ENCODE measurements at regions not wholly inside any gene's neighbourhood (a gene's known extent, or its start where the extent isn't known, plus 50 kb on each side); places are given as distances from the start of the nearest gene placed in this dataset.

DNA sequence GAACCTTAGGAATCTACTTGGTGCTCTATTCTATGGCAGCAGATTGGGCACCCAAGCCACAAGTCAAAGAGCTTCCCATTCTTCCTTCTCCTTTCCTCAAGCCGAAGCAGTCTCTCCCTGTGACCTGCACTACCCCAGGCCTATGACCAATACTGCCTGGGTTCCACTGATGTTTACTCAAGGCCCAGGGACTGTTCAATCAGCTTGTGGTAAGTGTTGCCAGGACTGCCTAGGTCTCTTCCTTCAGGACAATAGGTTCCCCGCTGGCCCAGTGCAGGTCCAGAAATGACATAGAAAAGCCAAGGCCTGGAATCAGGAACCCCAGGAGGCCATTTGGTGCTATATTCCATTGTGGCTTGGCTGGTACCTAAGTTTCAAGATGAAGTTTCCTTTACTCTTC lies 397.9 kb downstream of the ZIC4 start:
- no peak overlapping the region for H3K27ac Mint-ChIP-seq
- no peaks in the 10 kb centered on the region for H3K4me1 Mint-ChIP-seq
- no peak overlapping the region for H3K4me3 Mint-ChIP-seq
- H3K36me3 Mint-ChIP-seq (ENCODE audit: low read depth): no peaks in the 10 kb centered on the region
- H3K9me3 Mint-ChIP-seq: no peaks in the 10 kb centered on the region
- no peak for DNase-seq
- H3K27me3 Mint-ChIP-seq (ENCODE audit: low read depth, poor library complexity): no peaks in the 10 kb centered on the region
- TF ChIP-seq, protein P1, sequence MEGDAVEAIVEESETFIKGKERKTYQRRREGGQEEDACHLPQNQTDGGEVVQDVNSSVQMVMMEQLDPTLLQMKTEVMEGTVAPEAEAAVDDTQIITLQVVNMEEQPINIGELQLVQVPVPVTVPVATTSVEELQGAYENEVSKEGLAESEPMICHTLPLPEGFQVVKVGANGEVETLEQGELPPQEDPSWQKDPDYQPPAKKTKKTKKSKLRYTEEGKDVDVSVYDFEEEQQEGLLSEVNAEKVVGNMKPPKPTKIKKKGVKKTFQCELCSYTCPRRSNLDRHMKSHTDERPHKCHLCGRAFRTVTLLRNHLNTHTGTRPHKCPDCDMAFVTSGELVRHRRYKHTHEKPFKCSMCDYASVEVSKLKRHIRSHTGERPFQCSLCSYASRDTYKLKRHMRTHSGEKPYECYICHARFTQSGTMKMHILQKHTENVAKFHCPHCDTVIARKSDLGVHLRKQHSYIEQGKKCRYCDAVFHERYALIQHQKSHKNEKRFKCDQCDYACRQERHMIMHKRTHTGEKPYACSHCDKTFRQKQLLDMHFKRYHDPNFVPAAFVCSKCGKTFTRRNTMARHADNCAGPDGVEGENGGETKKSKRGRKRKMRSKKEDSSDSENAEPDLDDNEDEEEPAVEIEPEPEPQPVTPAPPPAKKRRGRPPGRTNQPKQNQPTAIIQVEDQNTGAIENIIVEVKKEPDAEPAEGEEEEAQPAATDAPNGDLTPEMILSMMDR (IDR thresholded peaks at IDR 0.05): no peak

DNA sequence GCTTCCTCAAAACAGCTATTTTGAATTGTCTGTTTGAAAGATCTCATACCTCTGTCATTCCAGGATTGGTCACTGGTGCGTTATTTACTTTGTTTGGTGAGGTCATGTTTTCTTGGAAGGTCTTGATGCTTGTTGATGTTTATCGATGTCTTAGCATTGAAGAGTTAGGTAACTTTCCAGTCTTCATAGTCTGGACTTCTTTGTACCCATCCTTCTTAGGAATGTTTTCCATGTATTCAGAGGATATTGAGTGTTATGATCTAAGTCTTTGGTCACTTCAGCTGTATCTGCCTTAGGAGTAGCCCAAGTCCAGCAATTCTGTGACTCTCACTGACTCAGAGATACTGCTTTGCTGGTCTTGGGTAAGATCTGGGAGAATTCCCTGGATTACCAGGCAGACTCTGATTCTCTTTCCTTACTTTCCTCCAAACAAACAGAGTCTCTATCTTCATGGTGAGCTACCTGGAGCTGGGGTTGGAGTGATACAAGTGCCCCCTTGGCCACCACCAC lies 398.6 kb downstream of the ZIC4 start:
- Mint-ChIP-seq H3K9me3 (no peaks in the 10 kb centered on the region), H3K4me1 (no peaks in the 10 kb centered on the region), H3K27ac (no peak overlapping the region), H3K27me3 (ENCODE audit: low read depth, poor library complexity) (no peaks in the 10 kb centered on the region), H3K4me3 (no peak overlapping the region), H3K36me3 (ENCODE audit: low read depth) (no peaks in the 10 kb centered on the region)
- DNase-seq: no peak
- TF ChIP-seq, protein P1 (IDR thresholded peaks at IDR 0.05): no peak

DNA sequence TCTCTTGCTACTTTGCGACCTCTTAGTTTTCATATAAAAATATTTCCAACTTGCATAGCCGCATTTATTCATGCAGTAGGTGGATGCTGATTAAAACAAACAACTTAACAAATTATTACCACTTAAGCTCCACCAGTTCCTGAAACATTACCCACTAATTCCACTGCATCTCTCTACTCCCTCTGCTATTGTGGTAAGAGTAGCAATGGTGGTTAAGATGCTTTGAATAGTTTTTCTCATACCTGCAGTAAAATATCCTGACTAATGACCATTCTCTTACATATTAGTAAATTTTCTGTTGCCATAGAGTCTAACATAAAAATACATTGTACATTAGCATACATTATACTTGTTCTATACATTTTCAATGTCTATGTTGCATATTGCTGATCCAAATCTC lies 397.6 kb upstream of the PLSCR5 start:
- H3K27ac Mint-ChIP-seq: no peak overlapping the region
- no peak for DNase-seq
- no peaks in the 10 kb centered on the region for H3K27me3 Mint-ChIP-seq (ENCODE audit: low read depth, poor library complexity)
- H3K4me1 Mint-ChIP-seq: no peaks in the 10 kb centered on the region
- H3K9me3 Mint-ChIP-seq: no peaks in the 10 kb centered on the region
- no peaks in the 10 kb centered on the region for H3K36me3 Mint-ChIP-seq (ENCODE audit: low read depth)
- no peak overlapping the region for H3K4me3 Mint-ChIP-seq
- TF ChIP-seq, protein P1 (IDR thresholded peaks at IDR 0.05): no peak

DNA sequence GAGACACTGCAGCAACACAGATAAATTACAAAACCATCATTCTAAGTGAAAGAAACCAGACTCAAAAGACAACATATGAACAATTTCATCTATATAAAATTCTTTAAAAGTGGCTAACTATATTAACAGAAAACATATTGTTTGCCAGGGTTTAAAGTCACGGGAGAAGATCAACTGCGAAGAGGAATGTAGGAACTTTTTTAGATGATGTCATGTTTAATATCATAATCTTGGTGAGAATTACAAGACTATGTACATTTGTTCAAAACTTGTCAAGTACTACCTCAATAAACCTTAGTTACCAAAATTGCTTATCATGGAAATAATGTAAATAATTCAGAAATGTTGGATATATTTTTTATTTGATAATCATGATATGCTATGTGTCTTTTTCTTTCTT lies 395.1 kb upstream of the PLSCR5 start:
- no peaks in the 10 kb centered on the region for H3K4me1 Mint-ChIP-seq
- no peak overlapping the region for H3K27ac Mint-ChIP-seq
- no peaks in the 10 kb centered on the region for H3K9me3 Mint-ChIP-seq
- H3K36me3 Mint-ChIP-seq (ENCODE audit: low read depth): no peaks in the 10 kb centered on the region
- no peak overlapping the region for H3K4me3 Mint-ChIP-seq
- TF ChIP-seq, protein P1 (IDR thresholded peaks at IDR 0.05): no peak
- no peaks in the 10 kb centered on the region for H3K27me3 Mint-ChIP-seq (ENCODE audit: low read depth, poor library complexity)
- no peak for DNase-seq

DNA sequence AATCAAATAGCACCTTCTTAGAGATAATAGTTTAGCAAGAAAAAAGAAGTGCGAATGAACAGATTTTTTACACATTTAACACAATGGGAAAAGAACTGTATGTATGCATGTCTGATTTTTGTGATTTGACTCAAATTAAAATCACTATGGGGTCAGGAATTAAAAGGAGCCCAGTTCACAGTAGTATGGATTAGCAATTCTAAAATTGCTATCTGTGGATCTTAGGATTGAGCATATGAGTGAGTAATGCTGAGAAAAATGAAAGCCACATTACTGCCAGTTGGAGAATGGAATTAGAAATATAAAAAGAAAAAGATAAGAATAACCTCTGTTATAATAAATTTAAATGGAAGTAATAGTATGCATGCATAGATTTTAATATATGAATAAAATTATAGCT lies 386.8 kb upstream of the PLSCR5 start:
- Mint-ChIP-seq H3K36me3 (ENCODE audit: low read depth) (no peaks in the 10 kb centered on the region), H3K27ac (no peak overlapping the region), H3K9me3 (no peaks in the 10 kb centered on the region), H3K4me1 (no peaks in the 10 kb centered on the region), H3K27me3 (ENCODE audit: low read depth, poor library complexity) (no peaks in the 10 kb centered on the region), H3K4me3 (no peak overlapping the region)
- DNase-seq: no peak
- TF ChIP-seq, protein P1 (IDR thresholded peaks at IDR 0.05): no peak

- Mint-ChIP-seq H3K27me3 (ENCODE audit: low read depth, poor library complexity) (no peaks in the 10 kb centered on the region), H3K36me3 (ENCODE audit: low read depth) (no peaks in the 10 kb centered on the region), H3K4me3 (no peak overlapping the region), H3K9me3 (no peaks in the 10 kb centered on the region), H3K4me1 (no peaks in the 10 kb centered on the region), H3K27ac (no peak overlapping the region)
- DNase-seq: no peak
- TF ChIP-seq, protein P1 (IDR thresholded peaks at IDR 0.05): no peak
Measured at GRCh38 chr3:146975476-146975875, 370.3 kb upstream of the PLSCR5 start.

Measured in nephron progenitor cell (in vitro differentiated cells).